ENCODE measurements at regions not wholly inside any gene's neighbourhood (a gene's known extent, or its start where the extent isn't known, plus 50 kb on each side); places are given as distances from the start of the nearest gene placed in this dataset.

DNA sequence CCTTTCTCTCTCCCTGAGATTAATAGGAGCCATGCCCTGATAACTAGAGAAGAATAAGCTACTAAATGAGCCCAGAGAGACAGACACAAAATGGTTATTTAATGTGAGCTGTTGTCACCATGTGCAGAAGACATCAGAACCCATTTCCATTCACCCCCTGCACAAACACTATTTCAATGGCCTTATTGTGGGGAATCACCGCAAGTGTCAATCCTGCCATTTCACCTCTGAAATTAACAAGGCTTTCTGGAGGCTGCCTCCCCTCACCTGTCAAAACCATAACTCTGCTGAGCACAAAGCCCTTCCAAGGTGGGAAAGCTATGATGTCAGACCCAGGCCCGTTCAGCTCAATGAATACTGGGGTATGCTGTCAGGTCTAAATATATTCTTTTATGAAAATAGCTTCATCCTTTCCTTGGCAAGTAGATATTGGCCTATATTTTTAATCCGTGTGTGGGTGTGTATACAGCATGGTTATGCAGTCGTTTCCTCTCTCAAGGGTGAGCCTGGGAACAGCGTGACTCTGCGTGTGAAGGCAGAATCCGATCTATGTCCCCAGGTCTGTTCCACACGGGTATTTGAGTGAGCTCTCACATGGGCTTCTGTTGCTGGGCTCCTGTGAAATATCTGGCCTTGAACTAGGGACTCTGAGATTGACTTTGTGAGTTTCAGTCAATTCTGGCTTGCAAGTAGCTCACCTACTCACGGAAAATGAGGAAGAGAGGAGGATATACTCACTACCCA lies 266.3 kb downstream of the FBXW7 start:
- DNase-seq: no peak

DNA sequence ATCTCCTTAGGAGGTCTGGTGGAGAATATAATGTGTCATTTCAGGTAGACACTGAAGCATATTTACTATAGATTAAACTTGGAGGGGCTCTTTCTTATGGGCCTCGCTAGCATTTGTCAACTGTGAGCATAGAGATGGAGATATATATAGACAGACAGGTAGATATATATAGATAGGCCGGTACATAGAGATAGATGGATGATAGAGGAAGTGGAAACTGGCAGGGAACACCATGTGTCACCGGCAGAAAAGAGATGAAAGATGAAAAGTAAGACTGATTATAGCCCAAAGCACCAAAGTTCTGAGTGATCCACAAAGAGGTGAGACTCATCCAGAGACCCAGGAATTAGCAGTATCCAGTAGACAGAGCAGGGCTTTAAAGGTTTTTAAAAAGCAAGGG lies 268.1 kb downstream of the FBXW7 start:
- no peak for DNase-seq

DNA sequence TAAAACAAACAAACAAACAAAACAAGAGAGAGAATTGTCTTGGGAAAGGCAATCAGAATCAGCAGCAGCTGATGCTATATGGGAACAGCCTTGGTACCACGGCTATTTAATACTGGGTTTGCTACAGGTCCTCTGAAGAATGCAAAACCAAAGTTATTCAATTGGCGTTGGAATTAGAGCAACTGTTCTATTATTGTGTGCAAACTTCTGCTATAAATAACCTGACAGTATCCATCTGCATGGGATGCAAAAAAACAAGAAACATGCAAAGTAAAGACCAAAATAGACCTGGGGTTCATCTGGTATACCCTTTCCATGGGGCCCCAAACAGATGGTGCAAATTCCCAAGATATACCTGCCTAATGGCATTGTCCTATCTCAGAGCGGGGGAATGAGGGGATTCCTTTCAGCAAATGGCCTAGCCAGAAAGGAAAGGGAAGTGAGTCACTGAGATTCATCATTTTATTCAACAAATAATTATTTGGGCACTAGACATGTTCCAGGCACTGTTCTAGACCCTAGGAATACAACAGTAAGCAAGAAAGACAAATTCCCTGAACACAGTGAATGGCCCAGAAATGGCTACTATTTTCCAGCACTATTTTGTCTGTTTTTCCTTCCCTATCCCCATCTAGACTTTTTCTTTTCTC lies 268.9 kb downstream of the FBXW7 start:
- DNase-seq: no peak

DNA sequence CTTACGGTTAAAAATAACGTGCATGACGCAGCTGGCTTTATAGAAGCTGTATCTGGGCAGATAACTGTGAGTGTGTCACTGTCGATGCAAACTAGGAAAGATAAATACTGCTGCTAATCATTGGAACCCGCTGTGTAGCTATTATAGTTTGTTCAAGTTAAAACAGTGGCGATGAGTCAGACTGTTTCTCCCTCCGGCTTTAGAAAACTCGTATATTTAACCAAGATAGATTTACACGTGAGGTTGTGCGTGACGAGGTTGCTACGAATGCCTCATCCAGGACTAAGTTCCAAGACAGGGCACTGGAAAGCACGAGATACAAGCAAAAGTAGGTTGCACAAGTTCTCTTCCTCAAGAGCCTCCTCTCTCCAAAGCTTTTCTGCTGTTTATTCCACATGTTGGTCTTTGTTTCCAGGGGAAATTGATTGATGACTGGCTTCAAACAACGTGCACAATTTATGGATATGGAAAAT lies 270.7 kb downstream of the FBXW7 start:
- no peak for DNase-seq

DNA sequence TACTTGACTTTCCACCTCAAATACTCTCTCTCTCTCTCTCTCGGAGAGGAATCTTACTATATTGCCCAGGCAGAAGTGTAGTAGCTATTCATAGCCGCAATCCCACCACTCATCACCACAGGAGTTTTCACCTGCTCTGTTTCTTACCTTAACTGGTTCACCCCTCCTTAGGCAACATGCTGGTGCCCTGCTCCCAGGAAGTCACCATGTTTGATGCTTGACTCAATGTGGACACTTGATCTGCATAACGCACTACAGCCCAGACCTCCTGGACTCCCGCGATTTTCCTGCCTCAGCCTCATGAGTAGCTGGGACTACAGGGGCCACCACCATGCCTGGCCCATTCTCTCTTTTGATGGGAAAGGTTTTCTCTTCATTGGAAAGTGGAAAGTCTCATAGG lies 271.8 kb downstream of the FBXW7 start:
- no peak for DNase-seq

DNA sequence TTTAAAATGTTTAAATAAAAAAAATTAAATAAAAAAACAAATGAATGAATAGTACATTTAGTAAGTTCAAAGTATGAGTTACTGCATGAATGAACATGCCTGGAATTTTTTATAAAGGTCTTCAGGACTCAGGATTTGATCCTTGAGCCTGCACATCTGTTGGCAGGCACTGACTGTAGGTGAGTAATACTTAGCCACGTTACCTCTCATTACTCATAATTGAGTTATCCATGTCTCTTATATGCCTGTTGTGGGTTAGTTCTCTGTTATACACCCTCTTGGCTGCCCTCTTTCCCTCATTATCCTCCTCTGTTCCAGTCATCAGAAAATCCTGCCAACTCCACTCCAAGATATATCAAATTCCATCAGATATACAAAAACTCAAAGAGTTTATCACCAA lies 276.0 kb downstream of the FBXW7 start:
- DNase-seq: no peak

DNA sequence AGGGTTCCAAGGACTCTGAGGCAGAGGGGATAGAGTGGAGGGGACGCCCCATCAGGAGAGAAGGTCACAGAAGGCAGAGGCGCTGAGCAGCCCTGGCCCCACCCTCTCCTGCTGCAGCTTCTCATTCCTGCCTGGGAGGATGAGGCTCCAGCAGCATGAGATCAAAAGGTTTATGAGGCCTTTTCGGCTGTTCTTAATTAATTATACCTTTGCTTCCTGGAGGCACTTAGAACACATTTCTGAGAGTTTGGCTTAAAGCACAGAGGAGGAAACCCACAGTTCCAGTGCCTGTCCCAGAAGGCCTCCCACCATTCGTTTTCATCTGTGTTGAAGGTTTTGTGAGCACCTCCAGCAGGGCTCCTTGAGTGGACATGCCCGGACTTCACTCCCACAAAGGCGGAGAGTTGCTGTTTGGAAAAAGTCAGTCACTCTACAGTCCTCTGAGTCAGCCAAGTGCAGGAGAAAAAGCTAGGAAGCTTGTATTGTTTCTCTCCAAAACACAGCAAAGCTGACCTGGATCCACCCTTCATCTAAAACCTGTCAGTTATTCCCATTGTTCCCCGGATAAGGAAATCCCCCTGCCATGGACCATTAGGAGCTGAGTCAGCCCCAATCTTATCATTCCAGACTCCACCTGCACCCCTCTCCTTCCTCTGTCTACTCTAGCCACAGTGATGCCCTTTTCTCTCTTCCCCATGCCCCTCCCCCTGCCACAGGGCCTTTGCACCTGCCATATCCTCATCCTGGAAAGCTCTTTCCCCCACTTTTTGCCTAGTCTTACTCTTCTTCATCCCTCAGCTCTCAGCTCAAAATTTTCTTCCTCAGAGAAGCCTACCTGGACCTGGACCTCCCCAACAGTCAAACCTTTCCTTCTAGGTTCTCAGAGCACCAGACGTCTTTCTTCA lies 276.8 kb downstream of the FBXW7 start:
- DNase-seq: no peak

DNA sequence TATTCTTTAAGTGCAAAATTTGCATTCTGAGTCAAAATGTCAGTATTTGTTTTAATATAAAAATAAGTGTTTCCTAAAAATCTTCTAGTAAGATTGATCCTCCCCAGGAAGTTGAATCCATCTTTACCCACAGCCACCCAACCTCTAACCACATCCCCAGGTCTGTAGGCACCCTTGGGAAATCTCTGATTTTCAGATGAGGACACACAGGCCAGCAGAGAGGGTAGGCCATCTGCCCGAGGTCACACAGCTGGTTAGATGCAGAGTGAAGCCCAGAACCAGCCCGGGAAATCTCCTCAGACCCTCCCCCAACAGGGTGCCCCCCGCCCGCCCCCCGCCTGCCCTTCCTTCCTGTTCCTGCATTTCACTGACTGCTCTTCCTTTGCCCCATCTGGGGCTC lies 277.5 kb downstream of the FBXW7 start:
- no peak for DNase-seq

DNA sequence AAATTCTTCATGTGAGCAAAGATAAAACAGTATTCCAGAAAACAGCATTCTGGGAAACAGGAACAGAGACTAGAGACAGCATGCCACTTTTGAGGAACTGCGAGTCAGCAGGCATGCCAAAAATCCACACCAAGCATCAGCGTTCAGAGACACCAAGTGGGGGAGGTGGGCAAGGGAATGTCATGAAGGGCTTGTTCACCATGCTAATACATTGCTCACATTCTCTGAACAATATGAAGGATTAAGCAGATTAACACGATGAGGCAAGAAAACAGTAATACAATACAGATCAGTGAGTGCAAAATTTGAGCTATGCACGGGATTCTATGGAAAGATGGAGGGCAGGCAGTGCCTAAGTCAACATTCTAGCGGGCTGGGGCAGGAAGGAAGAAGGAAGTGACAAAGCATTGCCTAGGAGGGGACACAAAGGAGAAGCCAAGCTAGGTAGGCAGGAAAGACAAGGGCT lies 278.3 kb downstream of the FBXW7 start:
- no peak for DNase-seq

DNA sequence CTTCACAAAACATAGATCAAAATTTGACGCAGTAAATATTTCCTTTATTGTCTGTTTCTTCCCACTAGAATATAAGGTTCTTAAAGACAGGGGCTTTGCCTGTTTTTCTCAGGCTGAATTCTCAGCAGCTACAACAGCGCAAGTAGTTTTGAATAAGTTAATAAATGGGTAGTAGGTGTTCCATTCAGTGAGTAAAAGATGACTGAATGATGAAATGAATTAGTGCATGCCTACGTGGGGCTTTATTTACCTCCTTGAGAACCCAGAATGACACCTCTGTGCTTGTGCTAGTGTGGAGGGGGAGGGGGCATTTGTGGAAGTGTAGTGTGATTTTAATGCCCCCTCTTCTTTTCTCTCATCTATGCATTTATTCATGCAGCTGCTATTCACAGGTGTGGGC lies 278.9 kb downstream of the FBXW7 start:
- no peak for DNase-seq

DNA sequence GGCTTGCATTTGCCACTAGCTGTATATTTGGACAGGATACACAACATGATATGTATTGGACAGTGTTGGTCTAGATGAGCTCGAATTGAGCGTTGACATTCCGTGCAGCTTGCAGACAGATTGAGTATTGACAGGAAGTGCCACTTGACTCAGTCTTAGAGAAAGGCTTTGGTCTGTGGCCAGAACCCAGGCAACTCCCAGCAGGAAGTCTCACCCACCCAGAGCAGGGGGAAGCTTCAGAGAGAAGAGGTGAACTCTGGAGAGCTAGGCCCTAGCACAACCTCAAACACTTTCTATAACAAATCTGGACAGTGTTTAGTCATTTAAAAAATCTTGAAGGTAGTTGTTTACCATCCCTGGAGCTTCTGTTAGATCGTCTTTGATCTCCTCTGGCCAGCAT lies 280.5 kb downstream of the FBXW7 start:
- no peak for DNase-seq

DNA sequence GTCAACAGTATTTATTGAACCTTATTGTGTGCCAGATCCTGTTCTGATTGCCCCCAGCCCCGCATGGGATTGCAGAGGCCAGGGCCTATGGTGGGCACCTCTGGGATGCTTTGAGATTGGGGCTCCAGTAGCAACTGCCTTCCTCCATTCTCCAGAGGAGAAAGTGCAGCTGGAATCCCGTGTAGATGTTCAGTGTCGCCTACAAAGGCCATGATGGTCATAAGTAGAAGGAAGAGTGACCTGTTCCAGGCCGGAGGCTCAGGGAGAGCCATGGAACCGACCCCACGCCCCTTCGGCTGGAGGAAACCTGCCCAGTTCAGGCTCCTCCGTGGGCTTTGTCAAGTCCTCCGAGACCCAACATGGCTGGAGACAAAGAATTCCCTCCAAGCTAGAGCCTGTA lies 287.5 kb downstream of the FBXW7 start:
- no peak for DNase-seq

DNA sequence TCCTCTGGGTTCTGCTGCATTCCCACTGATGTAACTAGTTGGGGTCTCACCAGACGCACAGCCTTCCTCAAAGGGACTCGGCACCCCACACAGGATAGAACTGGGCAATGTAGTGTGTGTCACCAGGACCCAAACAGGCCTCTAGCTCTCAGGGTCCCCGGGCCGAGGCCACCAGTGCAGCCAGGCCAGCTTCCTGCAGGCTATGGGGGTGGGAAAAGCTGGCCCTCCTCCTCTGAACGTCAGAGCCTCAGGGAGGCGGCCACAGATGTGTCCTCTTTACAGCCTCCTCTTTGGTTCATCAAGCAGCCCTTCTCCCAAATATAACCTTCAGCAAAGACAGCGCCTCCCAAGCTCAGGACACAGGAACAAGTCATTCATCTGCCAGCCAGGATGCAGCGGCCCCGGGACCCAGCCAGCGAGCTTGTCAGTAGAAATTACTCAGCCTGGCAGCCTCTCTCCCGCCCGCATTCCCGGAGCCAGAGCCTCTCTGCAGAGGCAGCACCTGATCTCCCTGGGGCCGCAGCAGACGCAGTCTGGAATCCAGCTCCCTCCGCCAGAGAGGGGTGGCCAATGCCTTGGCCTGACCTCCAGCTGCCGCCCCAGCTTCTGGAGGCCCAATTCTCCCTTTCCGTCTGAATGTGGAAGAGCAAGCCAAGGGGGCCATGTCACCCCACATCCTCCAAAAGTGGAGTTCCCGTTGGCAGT lies 288.5 kb downstream of the FBXW7 start:
- DNase-seq: no peak

DNA sequence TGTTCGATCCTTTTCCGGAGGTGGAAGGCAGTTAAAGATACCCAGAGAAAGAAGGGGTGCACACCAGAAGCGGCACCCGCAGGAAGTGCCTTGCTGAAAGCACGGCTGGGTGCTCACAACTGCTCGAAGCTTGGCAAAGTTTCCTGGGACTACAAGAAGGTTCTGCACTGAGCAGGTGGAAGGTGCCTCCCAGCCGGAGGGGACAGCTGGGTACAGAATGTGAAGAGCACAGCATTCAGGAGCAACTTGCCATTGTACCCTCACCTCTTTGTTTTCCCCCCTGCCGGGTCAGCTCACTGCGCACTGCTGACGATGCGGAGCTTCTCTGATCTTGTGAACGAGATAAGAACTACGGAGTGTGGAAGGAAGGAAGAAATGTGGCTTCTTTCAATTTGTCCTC lies 289.2 kb downstream of the FBXW7 start:
- no peak for DNase-seq

DNA sequence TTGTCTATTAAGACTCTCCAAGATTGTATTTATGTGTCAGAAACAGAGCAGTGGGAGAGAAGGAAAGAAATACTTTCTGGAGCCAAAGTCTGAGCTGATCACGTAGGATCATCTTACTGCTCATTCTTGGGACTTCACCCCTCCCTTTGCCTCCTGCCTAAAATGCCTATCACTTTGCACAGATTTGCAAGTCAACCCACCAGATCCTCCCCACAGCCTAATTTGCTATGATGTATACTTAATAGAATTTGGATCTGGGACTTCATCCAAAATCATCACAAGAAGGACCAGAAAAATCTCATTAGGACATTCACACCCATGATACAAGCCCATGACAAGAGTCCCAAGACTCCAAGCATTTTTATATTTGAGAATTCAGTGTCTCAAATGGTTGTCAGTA lies 290.2 kb downstream of the FBXW7 start:
- DNase-seq: no peak

DNA sequence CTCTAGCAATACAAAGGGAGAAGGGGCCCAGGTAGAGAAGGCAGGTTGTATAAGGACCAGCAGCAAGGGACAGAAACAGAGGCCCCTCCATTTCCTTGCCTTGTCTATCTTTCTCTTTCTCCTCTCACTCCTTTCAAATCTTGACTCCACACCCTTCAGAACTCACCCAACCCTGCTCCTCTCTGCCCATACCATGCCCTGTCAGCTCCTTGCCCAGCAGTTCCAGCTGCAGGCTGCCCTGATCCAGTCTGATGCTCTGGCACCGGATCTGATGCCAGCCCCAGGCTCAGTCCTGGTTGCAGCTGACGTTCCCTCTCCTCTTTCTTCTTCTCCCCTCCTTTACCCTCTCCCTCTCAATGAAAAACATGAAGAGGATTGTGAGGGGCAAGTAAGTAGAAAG lies 291.2 kb downstream of the FBXW7 start:
- DNase-seq: no peak

DNA sequence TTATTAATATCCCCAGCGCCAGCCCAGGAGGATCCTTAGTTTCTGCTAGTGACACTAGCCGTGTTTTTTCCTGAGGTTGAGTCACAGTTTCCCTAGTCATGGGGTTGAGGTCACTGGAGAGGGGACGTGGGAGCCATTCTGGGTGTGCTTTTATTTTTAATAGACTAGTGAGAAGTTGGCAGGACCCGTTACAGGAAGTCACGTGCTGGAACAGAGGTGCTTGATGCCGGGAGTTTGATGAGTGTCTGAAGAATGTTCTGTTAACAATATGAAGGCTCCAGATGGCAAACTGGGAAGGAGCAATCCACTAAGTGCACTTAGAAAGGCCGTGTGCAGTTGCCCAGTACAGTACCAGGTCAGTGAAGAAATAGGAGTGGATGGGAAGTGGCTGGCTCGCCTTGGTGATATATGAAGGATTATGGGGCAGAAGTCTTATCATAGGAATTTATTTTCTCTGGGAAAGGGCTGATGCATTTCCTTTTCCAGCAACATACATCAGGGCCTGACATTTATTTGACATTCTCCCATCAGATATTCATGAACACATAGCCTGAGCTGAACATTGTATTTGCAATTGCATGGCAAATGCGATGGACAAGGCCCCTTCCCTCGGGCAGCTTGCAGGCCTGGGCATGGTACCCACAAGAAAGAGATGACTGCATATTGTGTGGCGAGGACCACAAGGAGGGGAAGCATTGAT lies 291.8 kb downstream of the FBXW7 start:
- DNase-seq: no peak

DNA sequence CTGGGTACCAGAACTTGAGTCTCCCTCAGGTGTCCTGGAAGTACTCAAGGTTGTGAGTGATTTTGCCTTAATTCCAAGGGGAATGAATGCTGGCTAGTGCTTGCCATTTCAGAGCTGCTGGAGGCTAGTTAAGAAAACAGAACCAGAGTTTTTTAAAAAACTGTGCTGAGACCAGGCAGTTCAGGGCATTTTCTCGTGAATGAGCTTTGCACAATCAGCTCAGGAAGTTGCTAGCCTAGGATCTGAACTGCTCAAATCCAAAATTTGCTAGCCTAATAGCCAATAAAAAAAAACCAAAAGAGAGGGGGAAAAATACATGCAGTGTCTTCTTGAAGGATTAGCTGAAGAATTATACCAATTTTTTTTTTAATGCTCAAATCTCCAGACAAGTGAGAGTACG lies 292.7 kb downstream of the FBXW7 start:
- no peak for DNase-seq

DNA sequence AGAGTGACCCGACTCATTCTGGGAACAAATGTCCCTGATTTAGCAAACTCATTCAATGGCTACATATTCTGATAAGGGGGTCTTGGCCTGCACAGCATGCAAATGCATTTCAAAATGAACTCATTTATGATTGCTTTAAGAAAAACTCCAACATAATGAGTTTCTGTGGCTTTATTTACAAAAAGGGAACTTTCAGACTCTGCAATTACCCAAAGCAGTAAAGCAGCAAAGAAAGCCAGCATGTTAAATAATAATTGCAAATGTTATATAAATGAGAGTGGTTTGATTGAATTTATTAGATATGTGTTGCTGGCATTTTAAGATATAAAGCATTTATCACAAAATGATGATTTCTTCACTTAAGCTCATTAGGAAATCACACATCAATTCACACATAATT lies 295.7 kb downstream of the FBXW7 start:
- no peak for DNase-seq

DNA sequence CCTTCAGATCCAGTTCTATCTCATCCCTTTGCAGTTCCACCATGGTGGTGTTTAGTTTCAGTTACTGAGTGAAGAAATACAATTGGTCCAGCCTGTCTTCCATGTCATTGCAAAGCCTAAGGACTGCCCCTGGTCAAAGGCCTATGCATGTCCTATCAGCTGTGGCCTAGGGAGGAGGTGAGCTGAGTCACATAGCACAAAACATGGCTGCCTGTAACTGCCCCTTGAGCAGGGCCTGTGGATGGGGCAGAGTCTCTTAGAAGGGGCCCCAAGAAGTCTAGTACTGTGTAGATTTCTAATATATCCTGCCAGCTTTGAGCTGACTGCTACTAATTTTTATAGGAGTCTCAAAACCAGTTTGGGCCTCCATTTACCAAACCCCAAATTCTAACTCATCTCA lies 296.7 kb downstream of the FBXW7 start:
- DNase-seq: no peak

DNA sequence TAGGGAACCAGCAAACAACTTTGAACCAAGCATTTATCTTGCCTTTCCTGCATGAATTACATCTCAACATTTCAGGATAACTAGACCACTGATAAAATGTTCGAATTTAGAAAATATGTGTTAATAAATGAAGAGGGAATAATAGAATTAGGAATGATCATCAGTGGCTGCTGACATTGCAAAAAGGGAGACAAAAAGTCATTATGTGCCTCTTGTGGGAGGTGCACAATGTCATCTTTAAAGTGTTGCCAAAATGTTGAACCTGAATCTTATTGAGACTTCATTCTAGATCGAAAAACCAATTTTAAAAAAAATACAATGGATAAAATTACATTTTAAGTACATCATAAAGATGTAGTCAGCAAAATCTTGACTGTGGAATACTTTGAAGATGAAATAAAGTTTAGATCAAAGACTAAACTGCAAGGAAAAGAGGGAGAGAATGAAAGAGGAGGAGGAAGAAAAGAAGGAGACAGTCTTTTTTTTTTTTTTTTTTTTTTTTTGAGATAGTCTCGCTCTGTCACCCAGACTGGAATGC lies 299.3 kb downstream of the FBXW7 start:
- no peak for DNase-seq

DNA sequence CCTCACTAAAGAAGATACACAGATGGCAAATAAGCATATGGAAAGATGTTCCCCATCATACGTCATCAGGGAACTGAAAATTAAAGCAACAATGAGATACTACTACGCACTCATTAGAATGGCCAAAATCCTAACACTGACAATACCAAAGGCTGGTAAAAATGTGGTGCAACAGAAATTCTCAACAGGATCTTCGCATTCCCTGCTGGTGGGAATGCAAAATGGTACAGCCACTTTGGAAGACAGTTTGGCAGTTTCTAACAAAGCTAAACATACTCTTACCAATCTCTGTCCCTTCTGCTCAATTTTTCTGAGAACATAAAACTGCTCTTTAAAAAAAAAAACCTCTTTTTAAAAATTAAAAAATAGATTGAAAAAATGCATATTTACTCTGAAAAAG lies 300.2 kb downstream of the FBXW7 start:
- DNase-seq: no peak

All from bone marrow (tissue), 2 donors.